K562 (cell line): ENCODE measurements at regions not wholly inside any gene's neighbourhood (a gene's known extent, or its start where the extent isn't known, plus 50 kb on each side); places are given as distances from the start of the nearest gene placed in this dataset.

Source experiments
- ADNP ChIP-seq: fragments of 200-800 bp; sonication (Bioruptor generic); IDR thresholded peaks from 2 replicates; pipeline ENCODE4 v1.6.1; 2016; ENCODE audit warnings: missing genetic modification characterization, missing compliant biosample characterization
- CREB1 ChIP-seq, 2 experiments: sonication (generic) in 1 of 2; formaldehyde crosslinking in 1 of 2; IDR thresholded peaks; 2 replicates each; pipeline versions ENCODE4 v1.6.1 to v1.8.0; 2012 to 2022; ENCODE audit warnings: inconsistent platforms in 1 of 2, mild to moderate bottlenecking in 1 of 2, missing genetic modification reagents in 1 of 2, moderate library complexity in 1 of 2
- SRSF3 ChIP-seq: fragments of 200-400 bp; formaldehyde crosslinking; IDR thresholded peaks from 2 replicates; pipeline ENCODE4 v1.6.1; 2016; ENCODE audit warnings: mild to moderate bottlenecking, low read length, moderate library complexity; ENCODE audit not compliant: insufficient read depth
- YBX1 ChIP-seq: fragments of 450-650 bp; IDR thresholded peaks from 2 replicates; pipeline ENCODE4 v1.7.1; 2016; ENCODE audit warnings: mild to moderate bottlenecking
- ZNF707 ChIP-seq: fragments of 250-450 bp; sonication (Bioruptor Pico); conservative IDR thresholded peaks from 2 replicates; pipeline ENCODE4 v1.8.0; 2022; ENCODE audit warnings: inconsistent platforms, mild to moderate bottlenecking, moderate library complexity
- TF ChIP-seq, protein P1 (sequence below), 3 experiments: IDR thresholded peaks in 2 of 3; conservative IDR thresholded peaks in 1 of 3; 2 replicates each; pipeline ENCODE4 v1.5.1; 2011 to 2012; ENCODE audit warnings: low read length in 3 of 3, mild to moderate bottlenecking in 3 of 3, control low read depth in 2 of 3, improper control_type of control experiment in 1 of 3, inconsistent platforms in 1 of 3, low read depth in 1 of 3, mixed read lengths in 1 of 3, moderate library complexity in 1 of 3; ENCODE audit not compliant: insufficient read depth in 2 of 3

GRCh38 chr1:187842406-187843165 is 1013.8 kb downstream of the PLA2G4A start:
- no peak for TF ChIP-seq ZNF707 (CRISPR knock-in tag)
- no peak for TF ChIP-seq YBX1
- TF ChIP-seq CREB1 (IDR thresholded peaks at IDR 0.05): no peak
- no peak for TF ChIP-seq CREB1 (CRISPR knock-in tag; IDR thresholded peaks at IDR 0.05)
- no peak for TF ChIP-seq ADNP (tag)
- TF ChIP-seq, protein P1, sequence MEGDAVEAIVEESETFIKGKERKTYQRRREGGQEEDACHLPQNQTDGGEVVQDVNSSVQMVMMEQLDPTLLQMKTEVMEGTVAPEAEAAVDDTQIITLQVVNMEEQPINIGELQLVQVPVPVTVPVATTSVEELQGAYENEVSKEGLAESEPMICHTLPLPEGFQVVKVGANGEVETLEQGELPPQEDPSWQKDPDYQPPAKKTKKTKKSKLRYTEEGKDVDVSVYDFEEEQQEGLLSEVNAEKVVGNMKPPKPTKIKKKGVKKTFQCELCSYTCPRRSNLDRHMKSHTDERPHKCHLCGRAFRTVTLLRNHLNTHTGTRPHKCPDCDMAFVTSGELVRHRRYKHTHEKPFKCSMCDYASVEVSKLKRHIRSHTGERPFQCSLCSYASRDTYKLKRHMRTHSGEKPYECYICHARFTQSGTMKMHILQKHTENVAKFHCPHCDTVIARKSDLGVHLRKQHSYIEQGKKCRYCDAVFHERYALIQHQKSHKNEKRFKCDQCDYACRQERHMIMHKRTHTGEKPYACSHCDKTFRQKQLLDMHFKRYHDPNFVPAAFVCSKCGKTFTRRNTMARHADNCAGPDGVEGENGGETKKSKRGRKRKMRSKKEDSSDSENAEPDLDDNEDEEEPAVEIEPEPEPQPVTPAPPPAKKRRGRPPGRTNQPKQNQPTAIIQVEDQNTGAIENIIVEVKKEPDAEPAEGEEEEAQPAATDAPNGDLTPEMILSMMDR (IDR thresholded peaks at IDR 0.05 in 2 of 3, conservative IDR thresholded peaks at IDR 0.05 in 1 of 3; ENCODE audit: insufficient read depth in 2 of 3, low read depth in 1 of 3, low read length in 3 of 3): no peak
- no peak for TF ChIP-seq SRSF3
